ENCODE measurements at regions not wholly inside any gene's neighbourhood (a gene's known extent, or its start where the extent isn't known, plus 50 kb on each side); places are given as distances from the start of the nearest gene placed in this dataset.
A peak's percentile ranks its signal among the peaks of the same experiment; 100 is the strongest.

- ATAC-seq, result no peak
- H3K27ac Mint-ChIP-seq, result no peak overlapping the region
- POLR2A ChIA-PET, result no interaction called here
- no peak overlapping the region for H3K4me3 Mint-ChIP-seq
- peaks cover 18% of the 10 kb centered on the region for H3K4me1 Mint-ChIP-seq
- no peak for DNase-seq (ENCODE audit: low spot score)
- no peaks in the 10 kb centered on the region for H3K36me3 Mint-ChIP-seq
- no peaks in the 10 kb centered on the region for H3K27me3 Mint-ChIP-seq (ENCODE audit: low read depth)
- 0 out of 2 replicates have a peak, but pooled peaks cover 4% of the 10 kb centered on the region for H3K9me3 Mint-ChIP-seq
- TF ChIP-seq ZMAT4 (CRISPR knock-in tag; IDR thresholded peaks at IDR 0.05) (no peak), CREB1 (CRISPR knock-in tag; IDR thresholded peaks at IDR 0.05) (no peak), FOXK1 (CRISPR knock-in tag; IDR thresholded peaks at IDR 0.05) (no peak), NFYB (CRISPR knock-in tag; conservative IDR thresholded peaks at IDR 0.05; ENCODE audit: low read depth) (no peak), NFE2L1 (CRISPR knock-in tag; IDR thresholded peaks at IDR 0.05) (no peak), TEAD4 (CRISPR knock-in tag; IDR thresholded peaks at IDR 0.05) (no peak), CBFB (CRISPR knock-in tag; IDR thresholded peaks at IDR 0.05; ENCODE audit: low read depth) (no peak), NFATC4 (CRISPR knock-in tag; IDR thresholded peaks at IDR 0.05) (no peak), ZNF263 (CRISPR knock-in tag; IDR thresholded peaks at IDR 0.05; ENCODE audit: low read depth) (no peak), ZNF219 (CRISPR knock-in tag; IDR thresholded peaks at IDR 0.05; ENCODE audit: borderline replicate concordance) (no peak), ZBTB21 (CRISPR knock-in tag; IDR thresholded peaks at IDR 0.05; ENCODE audit: borderline replicate concordance) (no peak), MXD4 (CRISPR knock-in tag; IDR thresholded peaks at IDR 0.05; ENCODE audit: borderline replicate concordance) (no peak), IRF2 (CRISPR knock-in tag; IDR thresholded peaks at IDR 0.05; ENCODE audit: borderline replicate concordance, low read depth) (no peak), RELA (CRISPR knock-in tag; IDR thresholded peaks at IDR 0.05; ENCODE audit: borderline replicate concordance) (no peak), GABPB1 (CRISPR knock-in tag; IDR thresholded peaks at IDR 0.05) (no peak), JAZF1 (CRISPR knock-in tag; IDR thresholded peaks at IDR 0.05) (no peak)
- TF ChIP-seq, protein P1, sequence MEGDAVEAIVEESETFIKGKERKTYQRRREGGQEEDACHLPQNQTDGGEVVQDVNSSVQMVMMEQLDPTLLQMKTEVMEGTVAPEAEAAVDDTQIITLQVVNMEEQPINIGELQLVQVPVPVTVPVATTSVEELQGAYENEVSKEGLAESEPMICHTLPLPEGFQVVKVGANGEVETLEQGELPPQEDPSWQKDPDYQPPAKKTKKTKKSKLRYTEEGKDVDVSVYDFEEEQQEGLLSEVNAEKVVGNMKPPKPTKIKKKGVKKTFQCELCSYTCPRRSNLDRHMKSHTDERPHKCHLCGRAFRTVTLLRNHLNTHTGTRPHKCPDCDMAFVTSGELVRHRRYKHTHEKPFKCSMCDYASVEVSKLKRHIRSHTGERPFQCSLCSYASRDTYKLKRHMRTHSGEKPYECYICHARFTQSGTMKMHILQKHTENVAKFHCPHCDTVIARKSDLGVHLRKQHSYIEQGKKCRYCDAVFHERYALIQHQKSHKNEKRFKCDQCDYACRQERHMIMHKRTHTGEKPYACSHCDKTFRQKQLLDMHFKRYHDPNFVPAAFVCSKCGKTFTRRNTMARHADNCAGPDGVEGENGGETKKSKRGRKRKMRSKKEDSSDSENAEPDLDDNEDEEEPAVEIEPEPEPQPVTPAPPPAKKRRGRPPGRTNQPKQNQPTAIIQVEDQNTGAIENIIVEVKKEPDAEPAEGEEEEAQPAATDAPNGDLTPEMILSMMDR (IDR thresholded peaks at IDR 0.05), result no peak
- TF ChIP-seq, protein P2, sequence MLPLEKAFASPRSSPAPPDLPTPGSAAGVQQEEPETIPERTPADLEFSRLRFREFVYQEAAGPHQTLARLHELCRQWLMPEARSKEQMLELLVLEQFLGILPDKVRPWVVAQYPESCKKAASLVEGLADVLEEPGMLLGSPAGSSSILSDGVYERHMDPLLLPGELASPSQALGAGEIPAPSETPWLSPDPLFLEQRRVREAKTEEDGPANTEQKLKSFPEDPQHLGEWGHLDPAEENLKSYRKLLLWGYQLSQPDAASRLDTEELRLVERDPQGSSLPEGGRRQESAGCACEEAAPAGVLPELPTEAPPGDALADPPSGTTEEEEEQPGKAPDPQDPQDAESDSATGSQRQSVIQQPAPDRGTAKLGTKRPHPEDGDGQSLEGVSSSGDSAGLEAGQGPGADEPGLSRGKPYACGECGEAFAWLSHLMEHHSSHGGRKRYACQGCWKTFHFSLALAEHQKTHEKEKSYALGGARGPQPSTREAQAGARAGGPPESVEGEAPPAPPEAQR (CRISPR knock-in tag; IDR thresholded peaks at IDR 0.05), result no peak
- CTCF ChIA-PET, result no interaction called here
These were observed 194.7 kb downstream of the ASMT start for GRCh38 chrX:1809581-1809980.

DNA sequence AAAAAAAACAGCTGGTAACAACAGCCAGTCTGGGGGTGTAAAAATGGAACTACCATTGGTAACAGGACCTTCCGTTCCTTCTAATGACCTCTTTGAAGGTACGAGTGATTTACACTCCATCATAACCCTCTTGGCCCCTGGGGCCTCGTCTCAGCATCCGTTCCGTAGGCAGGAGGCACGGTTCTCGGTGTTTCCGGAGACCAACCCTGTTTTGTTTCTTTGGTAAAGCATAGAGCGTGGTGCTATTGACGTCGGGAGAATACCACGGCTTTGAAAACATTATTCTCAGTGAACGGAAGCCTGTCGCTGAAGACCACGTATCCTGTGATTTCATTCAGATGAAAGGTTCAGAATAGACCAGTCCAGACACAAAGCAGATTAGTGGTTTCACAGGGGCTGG is 198.9 kb downstream of the ASMT start:
- CTCF ChIA-PET, result no interaction called here
- H3K9me3 Mint-ChIP-seq, result peaks cover 14% of the 10 kb centered on the region
- ATAC-seq (no peak), DNase-seq (ENCODE audit: low spot score) (no peak)
- TF ChIP-seq ESRRA (CRISPR knock-in tag; IDR thresholded peaks at IDR 0.05; ENCODE audit: borderline replicate concordance), result no peak
- TF ChIP-seq TEAD4 (CRISPR knock-in tag; IDR thresholded peaks at IDR 0.05), result no peak
- no peak for TF ChIP-seq NFE2L1 (CRISPR knock-in tag; IDR thresholded peaks at IDR 0.05)
- TF ChIP-seq, protein P3, sequence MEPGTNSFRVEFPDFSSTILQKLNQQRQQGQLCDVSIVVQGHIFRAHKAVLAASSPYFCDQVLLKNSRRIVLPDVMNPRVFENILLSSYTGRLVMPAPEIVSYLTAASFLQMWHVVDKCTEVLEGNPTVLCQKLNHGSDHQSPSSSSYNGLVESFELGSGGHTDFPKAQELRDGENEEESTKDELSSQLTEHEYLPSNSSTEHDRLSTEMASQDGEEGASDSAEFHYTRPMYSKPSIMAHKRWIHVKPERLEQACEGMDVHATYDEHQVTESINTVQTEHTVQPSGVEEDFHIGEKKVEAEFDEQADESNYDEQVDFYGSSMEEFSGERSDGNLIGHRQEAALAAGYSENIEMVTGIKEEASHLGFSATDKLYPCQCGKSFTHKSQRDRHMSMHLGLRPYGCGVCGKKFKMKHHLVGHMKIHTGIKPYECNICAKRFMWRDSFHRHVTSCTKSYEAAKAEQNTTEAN (CRISPR knock-in tag; IDR thresholded peaks at IDR 0.05), result no peak
- no peak for TF ChIP-seq ARID4B (CRISPR knock-in tag; IDR thresholded peaks at IDR 0.05; ENCODE audit: borderline replicate concordance)
- TF ChIP-seq MAX (CRISPR knock-in tag; IDR thresholded peaks at IDR 0.05), result no peak
- no peak for TF ChIP-seq ZNF512 (CRISPR knock-in tag; IDR thresholded peaks at IDR 0.05; ENCODE audit: borderline replicate concordance)
- TF ChIP-seq GABPB1 (CRISPR knock-in tag; IDR thresholded peaks at IDR 0.05), result no peak
- H3K27me3 Mint-ChIP-seq (ENCODE audit: low read depth), result no peaks in the 10 kb centered on the region
- H3K36me3 Mint-ChIP-seq, result peaks cover 8% of the 10 kb centered on the region
- no peak overlapping the region for H3K4me3 Mint-ChIP-seq
- peaks cover 19% of the 10 kb centered on the region for H3K4me1 Mint-ChIP-seq
- POLR2A ChIA-PET, result no interaction called here
- peak overlapping the region; percentile 76; the same call in 1 of the 2 replicates for H3K27ac Mint-ChIP-seq
